ENCODE measurements at regions not wholly inside any gene's neighbourhood (a gene's known extent, or its start where the extent isn't known, plus 50 kb on each side); places are given as distances from the start of the nearest gene placed in this dataset.

- TF ChIP-seq CTCF (conservative IDR thresholded peaks at IDR 0.05) (no peak), EZH2 (IDR thresholded peaks at IDR 0.05; ENCODE audit: low read depth) (no peak)
These were observed 403.6 kb downstream of the PDGFC start for GRCh38 chr4:156568041-156568440.
